ENCODE measurements at regions not wholly inside any gene's neighbourhood (a gene's known extent, or its start where the extent isn't known, plus 50 kb on each side); places are given as distances from the start of the nearest gene placed in this dataset.

DNA sequence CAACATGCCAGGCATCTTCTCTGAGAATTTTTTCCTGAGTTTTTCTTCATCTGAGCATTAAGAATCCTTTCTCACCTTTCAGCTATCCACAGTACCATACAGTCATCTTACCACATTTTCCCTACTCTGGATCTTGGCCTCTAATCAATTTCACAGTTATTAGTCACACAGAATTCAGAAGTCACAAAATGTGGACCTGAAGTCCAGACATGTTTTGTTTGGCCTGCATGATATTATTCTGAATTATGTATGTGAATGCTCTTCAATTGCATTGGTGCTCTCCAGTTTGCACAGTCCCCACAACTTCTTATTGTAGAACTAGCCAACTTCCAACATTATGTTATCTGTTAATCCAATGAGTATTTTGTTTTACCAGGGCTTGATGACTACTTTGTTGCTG is 102.3 kb upstream of the GRIA3 start:
- TF ChIP-seq, protein P1, sequence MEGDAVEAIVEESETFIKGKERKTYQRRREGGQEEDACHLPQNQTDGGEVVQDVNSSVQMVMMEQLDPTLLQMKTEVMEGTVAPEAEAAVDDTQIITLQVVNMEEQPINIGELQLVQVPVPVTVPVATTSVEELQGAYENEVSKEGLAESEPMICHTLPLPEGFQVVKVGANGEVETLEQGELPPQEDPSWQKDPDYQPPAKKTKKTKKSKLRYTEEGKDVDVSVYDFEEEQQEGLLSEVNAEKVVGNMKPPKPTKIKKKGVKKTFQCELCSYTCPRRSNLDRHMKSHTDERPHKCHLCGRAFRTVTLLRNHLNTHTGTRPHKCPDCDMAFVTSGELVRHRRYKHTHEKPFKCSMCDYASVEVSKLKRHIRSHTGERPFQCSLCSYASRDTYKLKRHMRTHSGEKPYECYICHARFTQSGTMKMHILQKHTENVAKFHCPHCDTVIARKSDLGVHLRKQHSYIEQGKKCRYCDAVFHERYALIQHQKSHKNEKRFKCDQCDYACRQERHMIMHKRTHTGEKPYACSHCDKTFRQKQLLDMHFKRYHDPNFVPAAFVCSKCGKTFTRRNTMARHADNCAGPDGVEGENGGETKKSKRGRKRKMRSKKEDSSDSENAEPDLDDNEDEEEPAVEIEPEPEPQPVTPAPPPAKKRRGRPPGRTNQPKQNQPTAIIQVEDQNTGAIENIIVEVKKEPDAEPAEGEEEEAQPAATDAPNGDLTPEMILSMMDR (IDR thresholded peaks at IDR 0.05; ENCODE audit: low read depth, low read length, missing input control), result no peak
- TF ChIP-seq, protein P2, sequence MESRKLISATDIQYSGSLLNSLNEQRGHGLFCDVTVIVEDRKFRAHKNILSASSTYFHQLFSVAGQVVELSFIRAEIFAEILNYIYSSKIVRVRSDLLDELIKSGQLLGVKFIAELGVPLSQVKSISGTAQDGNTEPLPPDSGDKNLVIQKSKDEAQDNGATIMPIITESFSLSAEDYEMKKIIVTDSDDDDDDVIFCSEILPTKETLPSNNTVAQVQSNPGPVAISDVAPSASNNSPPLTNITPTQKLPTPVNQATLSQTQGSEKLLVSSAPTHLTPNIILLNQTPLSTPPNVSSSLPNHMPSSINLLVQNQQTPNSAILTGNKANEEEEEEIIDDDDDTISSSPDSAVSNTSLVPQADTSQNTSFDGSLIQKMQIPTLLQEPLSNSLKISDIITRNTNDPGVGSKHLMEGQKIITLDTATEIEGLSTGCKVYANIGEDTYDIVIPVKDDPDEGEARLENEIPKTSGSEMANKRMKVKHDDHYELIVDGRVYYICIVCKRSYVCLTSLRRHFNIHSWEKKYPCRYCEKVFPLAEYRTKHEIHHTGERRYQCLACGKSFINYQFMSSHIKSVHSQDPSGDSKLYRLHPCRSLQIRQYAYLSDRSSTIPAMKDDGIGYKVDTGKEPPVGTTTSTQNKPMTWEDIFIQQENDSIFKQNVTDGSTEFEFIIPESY (IDR thresholded peaks at IDR 0.05), result no peak
- TF ChIP-seq, protein P3, sequence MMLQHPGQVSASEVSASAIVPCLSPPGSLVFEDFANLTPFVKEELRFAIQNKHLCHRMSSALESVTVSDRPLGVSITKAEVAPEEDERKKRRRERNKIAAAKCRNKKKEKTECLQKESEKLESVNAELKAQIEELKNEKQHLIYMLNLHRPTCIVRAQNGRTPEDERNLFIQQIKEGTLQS (IDR thresholded peaks at IDR 0.05), result no peak
- TF ChIP-seq SP1 (IDR thresholded peaks at IDR 0.05), result no peak
- TF ChIP-seq, protein P4, sequence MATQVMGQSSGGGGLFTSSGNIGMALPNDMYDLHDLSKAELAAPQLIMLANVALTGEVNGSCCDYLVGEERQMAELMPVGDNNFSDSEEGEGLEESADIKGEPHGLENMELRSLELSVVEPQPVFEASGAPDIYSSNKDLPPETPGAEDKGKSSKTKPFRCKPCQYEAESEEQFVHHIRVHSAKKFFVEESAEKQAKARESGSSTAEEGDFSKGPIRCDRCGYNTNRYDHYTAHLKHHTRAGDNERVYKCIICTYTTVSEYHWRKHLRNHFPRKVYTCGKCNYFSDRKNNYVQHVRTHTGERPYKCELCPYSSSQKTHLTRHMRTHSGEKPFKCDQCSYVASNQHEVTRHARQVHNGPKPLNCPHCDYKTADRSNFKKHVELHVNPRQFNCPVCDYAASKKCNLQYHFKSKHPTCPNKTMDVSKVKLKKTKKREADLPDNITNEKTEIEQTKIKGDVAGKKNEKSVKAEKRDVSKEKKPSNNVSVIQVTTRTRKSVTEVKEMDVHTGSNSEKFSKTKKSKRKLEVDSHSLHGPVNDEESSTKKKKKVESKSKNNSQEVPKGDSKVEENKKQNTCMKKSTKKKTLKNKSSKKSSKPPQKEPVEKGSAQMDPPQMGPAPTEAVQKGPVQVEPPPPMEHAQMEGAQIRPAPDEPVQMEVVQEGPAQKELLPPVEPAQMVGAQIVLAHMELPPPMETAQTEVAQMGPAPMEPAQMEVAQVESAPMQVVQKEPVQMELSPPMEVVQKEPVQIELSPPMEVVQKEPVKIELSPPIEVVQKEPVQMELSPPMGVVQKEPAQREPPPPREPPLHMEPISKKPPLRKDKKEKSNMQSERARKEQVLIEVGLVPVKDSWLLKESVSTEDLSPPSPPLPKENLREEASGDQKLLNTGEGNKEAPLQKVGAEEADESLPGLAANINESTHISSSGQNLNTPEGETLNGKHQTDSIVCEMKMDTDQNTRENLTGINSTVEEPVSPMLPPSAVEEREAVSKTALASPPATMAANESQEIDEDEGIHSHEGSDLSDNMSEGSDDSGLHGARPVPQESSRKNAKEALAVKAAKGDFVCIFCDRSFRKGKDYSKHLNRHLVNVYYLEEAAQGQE (IDR thresholded peaks at IDR 0.05), result no peak
